Testis (tissue), 2 donors: ENCODE measurements at regions not wholly inside any gene's neighbourhood (a gene's known extent, or its start where the extent isn't known, plus 50 kb on each side); places are given as distances from the start of the nearest gene placed in this dataset.
A peak's percentile ranks its signal among the peaks of the same experiment; 100 is the strongest.

Experiments used
- DNase-seq: peaks from one replicate; pipeline ENCODE4 v3.0.0-alpha.2; 2019
- H3K27ac ChIP-seq, 2 donors: fragments of 200-600 bp; sonication (generic); one replicate each; pipeline ENCODE4 v1.5.1; 2019
- H3K27me3 ChIP-seq: fragments of 200-600 bp; sonication (generic); one replicate; pipeline ENCODE4 v1.5.1; 2019
- H3K36me3 ChIP-seq: fragments of 200-600 bp; sonication (generic); one replicate; pipeline ENCODE4 v1.5.1; 2017; ENCODE audit warnings: low read depth; ENCODE audit errors: missing control alignments
- H3K4me1 ChIP-seq: fragments of 200-600 bp; sonication (generic); one replicate; pipeline ENCODE4 v1.5.1; 2019
- H3K4me3 ChIP-seq, 2 donors: fragments of 200-600 bp; sonication (generic); one replicate each; pipeline ENCODE4 v1.5.1; 2017 to 2019
- H3K9me3 ChIP-seq: fragments of 200-600 bp; sonication (generic); one replicate; pipeline ENCODE4 v1.5.1; 2017
- POLR2A ChIP-seq: fragments of 450-650 bp; IDR thresholded peaks from one replicate; pipeline ENCODE4 v1.6.1; 2017; ENCODE audit warnings: antibody characterized with exemption, mild to moderate bottlenecking, moderate library complexity
- WGBS, 2 donors: methylation state at CpG; one replicate each; pipeline ENCODE4 v1.1.5; 2018; 5-methylcytosine and 5-hydroxymethylcytosine counted together
- intact Hi-C: fragments of 100-400 bp; cut with DNase I; formaldehyde crosslinking; loops from one replicate; pipeline ENCODE4 v1.15.1; 2023; ENCODE audit warnings: low total_unique reads
- TF ChIP-seq, protein P1 (sequence below), 3 experiments: fragments of 450-650 bp in 2 of 3; fragments of 200-600 bp in 1 of 3; sonication (generic) in 1 of 3; IDR thresholded peaks; one replicate each; pipeline ENCODE4 v1.5.1; 2016 to 2019; ENCODE audit warnings: antibody characterized with exemption in 3 of 3, mild to moderate bottlenecking in 2 of 3, moderate library complexity in 1 of 3

DNA sequence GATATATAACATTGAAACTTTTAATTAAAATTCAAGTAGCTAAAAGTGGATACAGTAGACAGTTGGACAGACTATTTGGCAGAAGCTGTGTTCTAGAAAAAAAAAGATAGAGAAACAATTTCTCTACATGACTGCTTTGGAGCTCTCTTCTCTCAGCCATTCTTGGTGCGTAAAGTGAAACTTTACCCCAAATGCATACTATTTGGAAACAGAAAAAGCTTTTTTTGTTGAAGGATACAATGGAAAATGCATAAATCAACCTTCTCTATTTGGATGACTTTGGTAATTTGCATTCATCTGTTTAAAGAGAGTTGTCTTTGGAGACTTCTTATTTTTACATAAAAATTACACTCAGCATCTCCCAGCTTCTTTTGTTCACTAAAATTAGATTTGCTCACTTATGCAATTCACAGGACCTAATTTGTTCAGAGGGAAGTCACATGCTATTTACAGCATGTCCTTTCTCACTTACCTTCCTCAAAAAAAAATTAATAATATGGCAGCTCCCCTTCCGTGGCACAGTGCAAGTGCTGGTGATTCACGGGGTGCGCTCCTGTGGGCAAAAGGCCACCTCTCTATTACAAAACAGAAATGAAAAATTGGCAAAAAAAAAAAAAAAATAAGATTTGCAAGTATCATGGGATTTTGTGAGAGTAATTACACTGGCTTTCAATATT is 498.9 kb downstream of the RERGL start:
- no peak for DNase-seq
- H3K36me3 ChIP-seq: no peaks in the 10 kb centered on the region
- H3K9me3 ChIP-seq: no peaks in the 10 kb centered on the region
- intact Hi-C loops: no loop called here
- no peak overlapping the region for H3K27ac ChIP-seq
- no peaks in the 10 kb centered on the region for H3K4me1 ChIP-seq
- WGBS, 2 donors: 82 to 92% methylated on average over 4 of the region's 4 CpGs
- no peak overlapping the region for H3K4me3 ChIP-seq
- TF ChIP-seq, protein P1, sequence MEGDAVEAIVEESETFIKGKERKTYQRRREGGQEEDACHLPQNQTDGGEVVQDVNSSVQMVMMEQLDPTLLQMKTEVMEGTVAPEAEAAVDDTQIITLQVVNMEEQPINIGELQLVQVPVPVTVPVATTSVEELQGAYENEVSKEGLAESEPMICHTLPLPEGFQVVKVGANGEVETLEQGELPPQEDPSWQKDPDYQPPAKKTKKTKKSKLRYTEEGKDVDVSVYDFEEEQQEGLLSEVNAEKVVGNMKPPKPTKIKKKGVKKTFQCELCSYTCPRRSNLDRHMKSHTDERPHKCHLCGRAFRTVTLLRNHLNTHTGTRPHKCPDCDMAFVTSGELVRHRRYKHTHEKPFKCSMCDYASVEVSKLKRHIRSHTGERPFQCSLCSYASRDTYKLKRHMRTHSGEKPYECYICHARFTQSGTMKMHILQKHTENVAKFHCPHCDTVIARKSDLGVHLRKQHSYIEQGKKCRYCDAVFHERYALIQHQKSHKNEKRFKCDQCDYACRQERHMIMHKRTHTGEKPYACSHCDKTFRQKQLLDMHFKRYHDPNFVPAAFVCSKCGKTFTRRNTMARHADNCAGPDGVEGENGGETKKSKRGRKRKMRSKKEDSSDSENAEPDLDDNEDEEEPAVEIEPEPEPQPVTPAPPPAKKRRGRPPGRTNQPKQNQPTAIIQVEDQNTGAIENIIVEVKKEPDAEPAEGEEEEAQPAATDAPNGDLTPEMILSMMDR (IDR thresholded peaks at IDR 0.05): no peak
- no peak for TF ChIP-seq POLR2A
- no peaks in the 10 kb centered on the region for H3K27me3 ChIP-seq

DNA sequence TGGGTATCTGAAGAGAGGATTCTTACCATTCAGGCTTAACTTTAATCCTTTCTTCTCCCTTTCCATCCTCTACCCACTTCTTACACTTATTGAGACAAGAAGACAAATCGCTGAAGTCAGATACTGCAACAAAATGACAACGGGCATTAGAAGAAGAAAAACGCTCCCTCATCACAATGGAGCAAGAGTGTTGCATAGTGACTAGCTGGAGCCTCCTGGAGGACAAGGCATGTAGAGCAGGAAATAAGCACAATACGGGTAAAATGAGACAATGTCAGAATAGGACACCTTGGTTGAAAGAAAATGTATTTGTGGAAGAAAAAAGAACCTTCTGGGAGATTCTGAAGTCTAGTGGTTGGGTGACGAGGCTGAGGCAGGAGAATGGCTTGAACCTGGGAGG is 501.0 kb downstream of the RERGL start:
- intact Hi-C loops: no loop called here
- Histone ChIP-seq H3K27me3 (no peaks in the 10 kb centered on the region), H3K36me3 (no peaks in the 10 kb centered on the region), H3K9me3 (no peaks in the 10 kb centered on the region), H3K4me3 (no peak overlapping the region), H3K4me1 (no peaks in the 10 kb centered on the region), H3K27ac (no peak overlapping the region)
- DNase-seq: peak; percentile 74
- 43 to 45% methylated on average over 5 of the region's 5 CpGs for WGBS, 2 donors
- TF ChIP-seq, protein P1 (IDR thresholded peaks at IDR 0.05): peak; percentile 29 to 60 (median 34)
- no peak for TF ChIP-seq POLR2A

DNA sequence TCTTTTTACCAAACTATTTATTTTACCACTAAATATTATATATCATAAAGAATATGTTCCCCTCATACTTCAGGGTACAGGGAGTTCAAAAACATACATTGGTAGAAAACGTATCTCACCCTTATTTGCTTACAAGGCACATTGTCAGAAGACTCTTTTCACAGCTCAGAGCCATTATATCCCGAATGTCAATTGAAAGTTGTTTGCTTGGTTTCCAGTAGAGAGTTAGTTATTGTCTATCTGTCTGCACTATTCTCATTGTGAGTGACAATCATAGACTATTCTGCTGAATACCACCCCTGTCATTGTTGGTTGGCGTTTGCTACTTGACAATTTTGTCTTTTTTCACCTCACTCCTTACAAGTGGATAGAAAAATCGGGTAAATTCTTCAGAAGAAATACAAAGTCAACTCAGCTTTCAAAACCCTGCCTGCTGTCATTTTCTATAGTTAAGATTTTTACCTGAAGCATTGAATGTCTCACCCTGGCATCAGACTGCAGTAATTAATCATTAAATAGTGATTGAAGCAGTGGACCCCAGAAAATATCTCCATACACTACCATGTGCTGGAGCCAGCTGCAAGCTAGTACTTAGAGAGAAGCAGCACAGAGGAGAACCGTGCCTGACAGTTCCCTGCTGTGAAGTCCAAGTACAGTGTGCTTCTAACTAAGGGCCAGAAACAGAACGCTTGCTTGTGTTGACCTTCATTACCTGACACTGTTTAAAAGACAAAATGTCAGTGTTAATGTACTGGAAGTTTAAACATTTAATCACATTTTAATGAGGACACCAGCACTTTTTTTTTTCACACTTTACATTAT is 510.6 kb downstream of the RERGL start:
- intact Hi-C loops: no loop called here
- H3K27me3 ChIP-seq: no peaks in the 10 kb centered on the region
- TF ChIP-seq, protein P1 (IDR thresholded peaks at IDR 0.05): no peak
- no peak for TF ChIP-seq POLR2A
- no peaks in the 10 kb centered on the region for H3K9me3 ChIP-seq
- H3K4me3 ChIP-seq: no peak overlapping the region
- H3K4me1 ChIP-seq: no peaks in the 10 kb centered on the region
- no peaks in the 10 kb centered on the region for H3K36me3 ChIP-seq
- no peak for DNase-seq
- H3K27ac ChIP-seq: no peak overlapping the region
- WGBS, 2 donors: 58% methylated on average over 6 of the region's 6 CpGs

DNA sequence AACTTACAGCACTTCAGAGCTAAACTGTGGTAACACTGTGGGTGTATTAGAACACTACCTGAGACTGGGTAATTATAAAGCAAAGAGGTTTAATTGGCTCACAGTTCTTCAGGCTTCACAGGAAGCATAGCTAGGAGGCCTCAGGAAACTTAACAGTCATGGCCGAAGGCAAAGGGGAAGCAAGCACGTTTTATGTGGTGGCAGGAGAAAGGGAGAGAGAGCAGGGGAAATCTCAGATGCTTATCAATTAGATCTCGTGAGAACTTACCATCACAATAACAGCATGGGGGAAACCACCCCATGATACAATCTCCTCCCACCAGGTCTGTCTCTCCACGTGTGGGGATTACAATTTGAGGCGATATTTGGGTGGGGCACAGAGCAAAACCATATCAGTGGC is 512.6 kb downstream of the RERGL start:
- 66 to 83% methylated on average over 5 of the region's 5 CpGs for WGBS, 2 donors
- no peaks in the 10 kb centered on the region for H3K36me3 ChIP-seq
- DNase-seq: no peak
- no peaks in the 10 kb centered on the region for H3K9me3 ChIP-seq
- TF ChIP-seq POLR2A: no peak
- TF ChIP-seq, protein P1 (IDR thresholded peaks at IDR 0.05): no peak
- H3K4me3 ChIP-seq: no peak overlapping the region
- intact Hi-C loops: no loop called here
- no peak overlapping the region for H3K27ac ChIP-seq
- no peaks in the 10 kb centered on the region for H3K4me1 ChIP-seq
- no peaks in the 10 kb centered on the region for H3K27me3 ChIP-seq
